ENCODE measurements at regions not wholly inside any gene's neighbourhood (a gene's known extent, or its start where the extent isn't known, plus 50 kb on each side); places are given as distances from the start of the nearest gene placed in this dataset.

- Histone ChIP-seq H3K4me1 (ENCODE audit: control insufficient read depth in 1 of 2, insufficient read depth in 1 of 2, low read depth in 1 of 2, low read length in 1 of 2) (no peaks in the 10 kb centered on the region), H3K9me3 (peaks cover 4% of the 10 kb centered on the region), H3K27me3 (no peaks in the 10 kb centered on the region), H3K27ac (no peak overlapping the region), H3K36me3 (no peaks in the 10 kb centered on the region), H3K4me3 (ENCODE audit: low read depth in 1 of 2, low read length in 1 of 2) (no peak overlapping the region)
- no peak for TF ChIP-seq CTCF (IDR thresholded peaks at IDR 0.05)
Observed at GRCh38 chr13:37257706-37258105, 152.2 kb upstream of the CSNK1A1L start.

- no peak for TF ChIP-seq CTCF (IDR thresholded peaks at IDR 0.05)
- no peaks in the 10 kb centered on the region for H3K36me3 ChIP-seq
Observed at GRCh38 chr13:37257051-37257450, 151.6 kb upstream of the CSNK1A1L start.

GRCh38 chr13:37241786-37242185 is 136.3 kb upstream of the CSNK1A1L start:
- Histone ChIP-seq H3K9me3 (peaks cover 8% of the 10 kb centered on the region), H3K27me3 (no peaks in the 10 kb centered on the region), H3K27ac (no peak overlapping the region), H3K4me3 (ENCODE audit: low read depth in 1 of 2, low read length in 1 of 2) (no peak overlapping the region), H3K4me1 (ENCODE audit: control insufficient read depth in 1 of 2, insufficient read depth in 1 of 2, low read depth in 1 of 2, low read length in 1 of 2) (no peaks in the 10 kb centered on the region), H3K36me3 (no peaks in the 10 kb centered on the region)
- no peak for TF ChIP-seq CTCF (IDR thresholded peaks at IDR 0.05)

More at GRCh38 chr13:37257051-37257450, 151.6 kb upstream of the CSNK1A1L start:
- Histone ChIP-seq H3K4me1 (ENCODE audit: control insufficient read depth in 1 of 2, insufficient read depth in 1 of 2, low read depth in 1 of 2, low read length in 1 of 2) (no peaks in the 10 kb centered on the region), H3K27me3 (no peaks in the 10 kb centered on the region), H3K4me3 (ENCODE audit: low read depth in 1 of 2, low read length in 1 of 2) (no peak overlapping the region), H3K9me3 (peaks cover 4% of the 10 kb centered on the region), H3K27ac (no peak overlapping the region)

- Histone ChIP-seq H3K9me3 (no peaks in the 10 kb centered on the region), H3K4me1 (ENCODE audit: control insufficient read depth in 1 of 2, insufficient read depth in 1 of 2, low read depth in 1 of 2, low read length in 1 of 2) (no peaks in the 10 kb centered on the region), H3K4me3 (ENCODE audit: low read depth in 1 of 2, low read length in 1 of 2) (no peak overlapping the region), H3K36me3 (no peaks in the 10 kb centered on the region), H3K27me3 (no peaks in the 10 kb centered on the region), H3K27ac (no peak overlapping the region)
- no peak for TF ChIP-seq CTCF (IDR thresholded peaks at IDR 0.05)
Observed at GRCh38 chr13:37230346-37230745, 124.9 kb upstream of the CSNK1A1L start.

- no peak overlapping the region for H3K4me3 ChIP-seq (ENCODE audit: low read depth in 1 of 2, low read length in 1 of 2)
- H3K4me1 ChIP-seq (ENCODE audit: control insufficient read depth in 1 of 2, insufficient read depth in 1 of 2, low read depth in 1 of 2, low read length in 1 of 2), result no peaks in the 10 kb centered on the region
- H3K27ac ChIP-seq, result no peak overlapping the region
- H3K36me3 ChIP-seq, result no peaks in the 10 kb centered on the region
- H3K9me3 ChIP-seq, result no peaks in the 10 kb centered on the region
- TF ChIP-seq CTCF (IDR thresholded peaks at IDR 0.05), result no peak
- no peaks in the 10 kb centered on the region for H3K27me3 ChIP-seq
Observed at GRCh38 chr13:37229931-37230330, 124.5 kb upstream of the CSNK1A1L start.

- H3K27ac ChIP-seq, result no peak overlapping the region
- no peak overlapping the region for H3K4me3 ChIP-seq (ENCODE audit: low read depth in 1 of 2, low read length in 1 of 2)
- no peak for TF ChIP-seq CTCF (IDR thresholded peaks at IDR 0.05)
- H3K9me3 ChIP-seq, result no peaks in the 10 kb centered on the region
- no peaks in the 10 kb centered on the region for H3K27me3 ChIP-seq
- no peaks in the 10 kb centered on the region for H3K4me1 ChIP-seq (ENCODE audit: control insufficient read depth in 1 of 2, insufficient read depth in 1 of 2, low read depth in 1 of 2, low read length in 1 of 2)
- no peaks in the 10 kb centered on the region for H3K36me3 ChIP-seq
Observed at GRCh38 chr13:37226971-37227370, 121.5 kb upstream of the CSNK1A1L start.
